ENCODE measurements at regions not wholly inside any gene's neighbourhood (a gene's known extent, or its start where the extent isn't known, plus 50 kb on each side); places are given as distances from the start of the nearest gene placed in this dataset.

GRCh38 chr9:108392877-108393276, 462.9 kb downstream of the ACTL7B start:
- Histone ChIP-seq H3K27ac (ENCODE audit: insufficient read length, low read depth, low read length) (no peak overlapping the region), H2BK15ac (ENCODE audit: low read depth, low read length) (no peak overlapping the region), H3K79me2 (ENCODE audit: insufficient read depth, low read length) (no peaks in the 10 kb centered on the region), H3K56ac (ENCODE audit: insufficient read length, low read depth, low read length) (no peak overlapping the region), H3K4me1 (ENCODE audit: insufficient read depth, low read length) (no peaks in the 10 kb centered on the region), H2BK12ac (ENCODE audit: insufficient read length, low read depth, low read length) (no peak overlapping the region), H2BK5ac (ENCODE audit: insufficient read length, low read length) (no peak overlapping the region), H4K8ac (replicated peaks; ENCODE audit: insufficient read length, low read depth, low read length) (no peak overlapping the region), H3K27me3 (ENCODE audit: insufficient read depth, low read length) (no peaks in the 10 kb centered on the region), H2AK5ac (ENCODE audit: insufficient read length, low read length) (no peak overlapping the region), H4K20me1 (ENCODE audit: control insufficient read depth, insufficient read depth, insufficient read length) (no peaks in the 10 kb centered on the region), H3K9ac (ENCODE audit: extremely low read depth, insufficient read length, low read length) (no peak overlapping the region), H4K5ac (ENCODE audit: insufficient read length, low read depth, low read length) (no peak overlapping the region), H3K79me1 (ENCODE audit: insufficient read depth, low read depth, low read length, poor library complexity, severe bottlenecking) (no peaks in the 10 kb centered on the region), H3K4ac (ENCODE audit: low read depth, low read length) (no peak overlapping the region), H2BK20ac (ENCODE audit: low read depth, low read length, poor library complexity, severe bottlenecking) (no peak overlapping the region), H2BK120ac (ENCODE audit: low read depth, low read length, poor library complexity, severe bottlenecking) (no peak overlapping the region), H3K23me2 (ENCODE audit: insufficient read length, low read depth, low read length, poor library complexity, severe bottlenecking) (no peaks in the 10 kb centered on the region), H3K23ac (ENCODE audit: insufficient read length, low read depth, low read length) (no peak overlapping the region), H3K4me2 (ENCODE audit: insufficient read depth, insufficient read length, low read length) (no peak overlapping the region), H3K14ac (ENCODE audit: insufficient read depth, low read length) (no peak overlapping the region), H2AFZ (ENCODE audit: low read length) (no peak overlapping the region), H3K9me3 (ENCODE audit: control insufficient read depth, low read depth, low read length) (no peaks in the 10 kb centered on the region), H4K91ac (ENCODE audit: insufficient read length, low read depth, low read length) (no peak overlapping the region), H3T11ph (ENCODE audit: low read length) (no peak overlapping the region), H3K18ac (ENCODE audit: insufficient read length, low read depth, low read length) (no peak overlapping the region)
- H3K27ac Mint-ChIP-seq: no peak overlapping the region
- H3K27me3 Mint-ChIP-seq (ENCODE audit: low read depth): peaks cover 3% of the 10 kb centered on the region
- TF ChIP-seq CTCF (conservative IDR thresholded peaks at IDR 0.05): no peak
- no peak overlapping the region for H3K4me3 Mint-ChIP-seq
- peaks cover 0 to 4% of the 10 kb centered on the region in 2 experiments; a peak in 4 of 5 replicates for H3K9me3 Mint-ChIP-seq
- WGBS (ENCODE audit: extremely low coverage, insufficient read length, low lambda C conversion rate): no CpG with 5 or more reads among the region's 1 CpG
- no peak for DNase-seq
- H3K36me3 Mint-ChIP-seq (ENCODE audit: insufficient read depth in 1 of 3, low read depth in 3 of 3): peaks cover 0 to 7% (median 0%) of the 10 kb centered on the region in 3 experiments; a peak in 3 of 7 replicates
- H3K4me1 Mint-ChIP-seq: peaks cover 3% of the 10 kb centered on the region in 2 experiments; a peak in 1 of 4 replicates
